NCI-H82 treated with DMSO at 0.1 percent for 48 hours (cell line): ENCODE measurements at regions not wholly inside any gene's neighbourhood (a gene's known extent, or its start where the extent isn't known, plus 50 kb on each side); places are given as distances from the start of the nearest gene placed in this dataset.
"Not testable (repeated sequence)": the region's sequence is repeated elsewhere in the genome, so short reads cannot be mapped to it uniquely, and the experiment has no call there.

Experiments used
- DNase-seq: peaks from one replicate; lab custom pipeline; 2025; ENCODE audit not compliant: unreplicated experiment; lab: John Stamatoyannopoulos, UW

GRCh38 chr9:106039151-106039935 lies 345.0 kb downstream of the TMEM38B start:
- DNase-seq: no peak

GRCh38 chr9:106041920-106042319 lies 347.6 kb downstream of the TMEM38B start:
- not testable (repeated sequence) for DNase-seq

- no peak for DNase-seq
Observed at GRCh38 chr9:106051545-106051944, 357.2 kb downstream of the TMEM38B start.

GRCh38 chr9:106052166-106052565 lies 357.8 kb downstream of the TMEM38B start:
- no peak for DNase-seq

GRCh38 chr9:106052735-106053134 lies 358.4 kb downstream of the TMEM38B start:
- no peak for DNase-seq

- DNase-seq: no peak
Observed at GRCh38 chr9:106056328-106056727, 362.0 kb downstream of the TMEM38B start.

GRCh38 chr9:106058460-106058859 lies 364.1 kb downstream of the TMEM38B start:
- DNase-seq: no peak

GRCh38 chr9:106059886-106060285 lies 365.5 kb downstream of the TMEM38B start:
- DNase-seq: no peak

GRCh38 chr9:106060885-106061284 lies 366.5 kb downstream of the TMEM38B start:
- no peak for DNase-seq

- no peak for DNase-seq
Observed at GRCh38 chr9:106062250-106062649, 367.9 kb downstream of the TMEM38B start.

- no peak for DNase-seq
Observed at GRCh38 chr9:106065136-106065535, 370.8 kb downstream of the TMEM38B start.

GRCh38 chr9:106065579-106066214 lies 371.4 kb downstream of the TMEM38B start:
- DNase-seq: no peak

- no peak for DNase-seq
Observed at GRCh38 chr9:106066940-106067524, 372.7 kb downstream of the TMEM38B start.

- no peak for DNase-seq
Observed at GRCh38 chr9:106069241-106069640, 374.9 kb downstream of the TMEM38B start.

GRCh38 chr9:106072421-106072820 lies 378.1 kb downstream of the TMEM38B start:
- no peak for DNase-seq

GRCh38 chr9:106074006-106074405 lies 379.7 kb downstream of the TMEM38B start:
- no peak for DNase-seq

- no peak for DNase-seq
Observed at GRCh38 chr9:106075236-106075959, 381.1 kb downstream of the TMEM38B start.

GRCh38 chr9:106075960-106076327 lies 381.6 kb downstream of the TMEM38B start:
- DNase-seq: no peak

- DNase-seq: no peak
Observed at GRCh38 chr9:106076711-106077110, 382.4 kb downstream of the TMEM38B start.

- DNase-seq: no peak
Observed at GRCh38 chr9:106077731-106078130, 383.4 kb downstream of the TMEM38B start.

- DNase-seq: no peak
Observed at GRCh38 chr9:106082621-106083020, 388.3 kb downstream of the TMEM38B start.

- no peak for DNase-seq
Observed at GRCh38 chr9:106084702-106085101, 390.4 kb downstream of the TMEM38B start.
